Panc1 (cell line): ENCODE measurements at regions not wholly inside any gene's neighbourhood (a gene's known extent, or its start where the extent isn't known, plus 50 kb on each side); places are given as distances from the start of the nearest gene placed in this dataset.

Source experiments
- POLR2AphosphoS5 ChIP-seq: IDR thresholded peaks from 2 replicates; pipeline ENCODE4 v1.6.1; 2012; ENCODE audit warnings: mild to moderate bottlenecking, low read depth, low read length, moderate library complexity
- TF ChIP-seq, protein P1 (sequence below): fragments of 450-650 bp; IDR thresholded peaks from 2 replicates; pipeline ENCODE4 v1.5.1; 2017; ENCODE audit warnings: mild to moderate bottlenecking

DNA sequence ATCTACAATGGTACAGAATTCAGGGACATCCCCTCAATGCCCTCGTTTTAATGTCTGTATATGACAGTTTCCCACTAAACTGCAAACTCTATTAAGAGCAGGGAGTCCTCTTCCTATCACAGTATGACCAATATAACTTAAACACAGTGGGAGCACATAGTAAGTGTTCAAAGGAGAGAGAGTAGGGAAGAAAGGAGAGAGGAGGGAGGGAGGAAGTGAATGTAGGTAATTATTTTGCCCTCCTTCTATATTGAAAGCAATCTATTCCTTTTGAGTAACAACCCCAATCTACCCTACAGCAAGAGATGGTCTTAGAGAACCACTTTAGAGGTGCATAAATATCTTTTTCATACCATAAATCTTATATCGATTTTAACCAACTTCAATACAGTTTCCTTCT lies 121.4 kb downstream of the MRPL39 start:
- TF ChIP-seq, protein P1, sequence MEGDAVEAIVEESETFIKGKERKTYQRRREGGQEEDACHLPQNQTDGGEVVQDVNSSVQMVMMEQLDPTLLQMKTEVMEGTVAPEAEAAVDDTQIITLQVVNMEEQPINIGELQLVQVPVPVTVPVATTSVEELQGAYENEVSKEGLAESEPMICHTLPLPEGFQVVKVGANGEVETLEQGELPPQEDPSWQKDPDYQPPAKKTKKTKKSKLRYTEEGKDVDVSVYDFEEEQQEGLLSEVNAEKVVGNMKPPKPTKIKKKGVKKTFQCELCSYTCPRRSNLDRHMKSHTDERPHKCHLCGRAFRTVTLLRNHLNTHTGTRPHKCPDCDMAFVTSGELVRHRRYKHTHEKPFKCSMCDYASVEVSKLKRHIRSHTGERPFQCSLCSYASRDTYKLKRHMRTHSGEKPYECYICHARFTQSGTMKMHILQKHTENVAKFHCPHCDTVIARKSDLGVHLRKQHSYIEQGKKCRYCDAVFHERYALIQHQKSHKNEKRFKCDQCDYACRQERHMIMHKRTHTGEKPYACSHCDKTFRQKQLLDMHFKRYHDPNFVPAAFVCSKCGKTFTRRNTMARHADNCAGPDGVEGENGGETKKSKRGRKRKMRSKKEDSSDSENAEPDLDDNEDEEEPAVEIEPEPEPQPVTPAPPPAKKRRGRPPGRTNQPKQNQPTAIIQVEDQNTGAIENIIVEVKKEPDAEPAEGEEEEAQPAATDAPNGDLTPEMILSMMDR = no peak
- no peak for TF ChIP-seq POLR2AphosphoS5
